ENCODE measurements at regions not wholly inside any gene's neighbourhood (a gene's known extent, or its start where the extent isn't known, plus 50 kb on each side); places are given as distances from the start of the nearest gene placed in this dataset.

GRCh38 chr5:93676704-93677103 is 64.7 kb downstream of the POU5F2 start:
- Histone ChIP-seq H3K4me2 (ENCODE audit: extremely low read depth, insufficient read depth, low read length) (peak overlapping the region; percentile 64), H4K20me1 (ENCODE audit: control insufficient read depth, extremely low read depth, insufficient read depth, low read length) (no peaks in the 10 kb centered on the region), H3K27ac (ENCODE audit: insufficient read depth, low read length) (no peak overlapping the region), H3K79me2 (ENCODE audit: control insufficient read depth, insufficient read depth, low read length) (no peaks in the 10 kb centered on the region), H3K4me1 (ENCODE audit: control insufficient read depth, extremely low read depth, insufficient read depth, low read length) (peaks cover 15% of the 10 kb centered on the region), H2AFZ (ENCODE audit: low read length) (no peak overlapping the region), H3K9ac (ENCODE audit: insufficient read depth, low read length) (no peak overlapping the region), H3K27me3 (ENCODE audit: control insufficient read depth, insufficient read depth, low read length) (no peaks in the 10 kb centered on the region), H3K9me3 (ENCODE audit: control insufficient read depth, insufficient read depth, low read depth, low read length) (no peaks in the 10 kb centered on the region), H3K4me3 (replicated peaks in 1 of 4; ENCODE audit: control extremely low read depth in 1 of 4, insufficient read depth in 1 of 4, low read depth in 3 of 4, low read length in 4 of 4) (no peak overlapping the region), H3K36me3 (ENCODE audit: control insufficient read depth, insufficient read depth, low read length) (no peaks in the 10 kb centered on the region)
- DNase-seq (ENCODE audit: low read depth in 2 of 2): peak in 1 of 2 donors; percentile 22
- TF ChIP-seq, protein P1, sequence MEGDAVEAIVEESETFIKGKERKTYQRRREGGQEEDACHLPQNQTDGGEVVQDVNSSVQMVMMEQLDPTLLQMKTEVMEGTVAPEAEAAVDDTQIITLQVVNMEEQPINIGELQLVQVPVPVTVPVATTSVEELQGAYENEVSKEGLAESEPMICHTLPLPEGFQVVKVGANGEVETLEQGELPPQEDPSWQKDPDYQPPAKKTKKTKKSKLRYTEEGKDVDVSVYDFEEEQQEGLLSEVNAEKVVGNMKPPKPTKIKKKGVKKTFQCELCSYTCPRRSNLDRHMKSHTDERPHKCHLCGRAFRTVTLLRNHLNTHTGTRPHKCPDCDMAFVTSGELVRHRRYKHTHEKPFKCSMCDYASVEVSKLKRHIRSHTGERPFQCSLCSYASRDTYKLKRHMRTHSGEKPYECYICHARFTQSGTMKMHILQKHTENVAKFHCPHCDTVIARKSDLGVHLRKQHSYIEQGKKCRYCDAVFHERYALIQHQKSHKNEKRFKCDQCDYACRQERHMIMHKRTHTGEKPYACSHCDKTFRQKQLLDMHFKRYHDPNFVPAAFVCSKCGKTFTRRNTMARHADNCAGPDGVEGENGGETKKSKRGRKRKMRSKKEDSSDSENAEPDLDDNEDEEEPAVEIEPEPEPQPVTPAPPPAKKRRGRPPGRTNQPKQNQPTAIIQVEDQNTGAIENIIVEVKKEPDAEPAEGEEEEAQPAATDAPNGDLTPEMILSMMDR (conservative IDR thresholded peaks at IDR 0.05 in 1 of 2, IDR thresholded peaks at IDR 0.05 in 1 of 2; ENCODE audit: low read depth in 1 of 2, low read length in 2 of 2): no peak
- TF ChIP-seq EZH2 (IDR thresholded peaks at IDR 0.05; ENCODE audit: low read length, missing control alignments): no peak

- no peaks in the 10 kb centered on the region for H3K79me2 ChIP-seq (ENCODE audit: control insufficient read depth, insufficient read depth, low read length)
- no peaks in the 10 kb centered on the region for H3K27me3 ChIP-seq (ENCODE audit: control insufficient read depth, insufficient read depth, low read length)
- H3K9ac ChIP-seq (ENCODE audit: insufficient read depth, low read length): no peak overlapping the region
- H3K36me3 ChIP-seq (ENCODE audit: control insufficient read depth, insufficient read depth, low read length): no peaks in the 10 kb centered on the region
- peak in 1 of 2 donors; percentile 8 for DNase-seq (ENCODE audit: low read depth in 2 of 2)
- no peak for TF ChIP-seq EZH2 (IDR thresholded peaks at IDR 0.05; ENCODE audit: low read length, missing control alignments)
- TF ChIP-seq, protein P1 (conservative IDR thresholded peaks at IDR 0.05 in 1 of 2, IDR thresholded peaks at IDR 0.05 in 1 of 2; ENCODE audit: low read depth in 1 of 2, low read length in 2 of 2): no peak
- no peak overlapping the region for H2AFZ ChIP-seq (ENCODE audit: low read length)
- H3K4me3 ChIP-seq (replicated peaks in 1 of 4; ENCODE audit: control extremely low read depth in 1 of 4, insufficient read depth in 1 of 4, low read depth in 3 of 4, low read length in 4 of 4): no peak overlapping the region
- no peak overlapping the region for H3K4me2 ChIP-seq (ENCODE audit: extremely low read depth, insufficient read depth, low read length)
- H3K9me3 ChIP-seq (ENCODE audit: control insufficient read depth, insufficient read depth, low read depth, low read length): no peaks in the 10 kb centered on the region
- H3K4me1 ChIP-seq (ENCODE audit: control insufficient read depth, extremely low read depth, insufficient read depth, low read length): peaks cover 15% of the 10 kb centered on the region
- no peaks in the 10 kb centered on the region for H4K20me1 ChIP-seq (ENCODE audit: control insufficient read depth, extremely low read depth, insufficient read depth, low read length)
- no peak overlapping the region for H3K27ac ChIP-seq (ENCODE audit: insufficient read depth, low read length)
These were observed 65.6 kb downstream of the POU5F2 start for GRCh38 chr5:93675460-93676450.

DNA sequence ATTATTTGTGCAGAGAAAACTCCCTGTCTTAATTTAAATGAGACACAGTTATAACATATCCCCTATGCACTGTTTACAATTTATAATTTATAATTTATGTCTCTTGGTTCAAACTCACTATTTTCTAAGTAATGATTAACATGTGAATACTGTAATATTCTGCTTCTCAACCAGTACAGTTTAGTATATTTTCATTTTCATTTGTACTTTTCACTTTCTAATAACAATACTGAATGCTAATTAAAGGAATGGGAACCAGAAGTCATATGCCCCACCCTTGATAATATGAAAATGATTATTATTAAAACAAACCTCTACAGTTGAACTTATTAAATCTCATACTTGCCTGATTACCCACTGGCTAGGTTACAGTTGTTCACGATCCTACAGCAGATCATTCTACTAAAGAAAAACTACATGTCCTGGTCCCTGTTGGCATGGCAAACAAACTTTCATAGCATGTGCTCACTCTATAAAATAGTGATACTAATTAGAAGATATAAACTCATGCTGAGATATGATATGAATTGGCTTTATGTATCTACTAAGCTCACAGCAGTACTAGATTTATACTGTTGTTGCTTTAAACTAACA is 66.4 kb downstream of the POU5F2 start:
- Histone ChIP-seq H3K9me3 (ENCODE audit: control insufficient read depth, insufficient read depth, low read depth, low read length) (no peaks in the 10 kb centered on the region), H3K36me3 (ENCODE audit: control insufficient read depth, insufficient read depth, low read length) (no peaks in the 10 kb centered on the region), H3K27ac (ENCODE audit: insufficient read depth, low read length) (no peak overlapping the region), H4K20me1 (ENCODE audit: control insufficient read depth, extremely low read depth, insufficient read depth, low read length) (no peaks in the 10 kb centered on the region), H3K27me3 (ENCODE audit: control insufficient read depth, insufficient read depth, low read length) (no peaks in the 10 kb centered on the region), H2AFZ (ENCODE audit: low read length) (no peak overlapping the region), H3K79me2 (ENCODE audit: control insufficient read depth, insufficient read depth, low read length) (no peaks in the 10 kb centered on the region), H3K9ac (ENCODE audit: insufficient read depth, low read length) (no peak overlapping the region), H3K4me3 (replicated peaks in 1 of 4; ENCODE audit: control extremely low read depth in 1 of 4, insufficient read depth in 1 of 4, low read depth in 3 of 4, low read length in 4 of 4) (no peak overlapping the region), H3K4me2 (ENCODE audit: extremely low read depth, insufficient read depth, low read length) (no peak overlapping the region), H3K4me1 (ENCODE audit: control insufficient read depth, extremely low read depth, insufficient read depth, low read length) (peaks cover 15% of the 10 kb centered on the region)
- no peak for TF ChIP-seq EZH2 (IDR thresholded peaks at IDR 0.05; ENCODE audit: low read length, missing control alignments)
- TF ChIP-seq, protein P1 (conservative IDR thresholded peaks at IDR 0.05 in 1 of 2, IDR thresholded peaks at IDR 0.05 in 1 of 2; ENCODE audit: low read depth in 1 of 2, low read length in 2 of 2): no peak
- no peak for DNase-seq (ENCODE audit: low read depth in 2 of 2)
